Glomerular visceral epithelial cell (primary cell): ENCODE measurements at regions not wholly inside any gene's neighbourhood (a gene's known extent, or its start where the extent isn't known, plus 50 kb on each side); places are given as distances from the start of the nearest gene placed in this dataset.
"Not testable (repeated sequence)": the region's sequence is repeated elsewhere in the genome, so short reads cannot be mapped to it uniquely, and the experiment has no call there.

Experiments
- DNase-seq: peaks from one replicate; pipeline ENCODE4 v3.0.0-alpha.2; 2016; ENCODE audit errors: extremely low spot score

- DNase-seq = no peak
These were observed 223.1 kb upstream of the PTPRD start for GRCh38 chr9:10835791-10836463.

- DNase-seq = no peak
These were observed 230.3 kb upstream of the PTPRD start for GRCh38 chr9:10843151-10843550.

DNA sequence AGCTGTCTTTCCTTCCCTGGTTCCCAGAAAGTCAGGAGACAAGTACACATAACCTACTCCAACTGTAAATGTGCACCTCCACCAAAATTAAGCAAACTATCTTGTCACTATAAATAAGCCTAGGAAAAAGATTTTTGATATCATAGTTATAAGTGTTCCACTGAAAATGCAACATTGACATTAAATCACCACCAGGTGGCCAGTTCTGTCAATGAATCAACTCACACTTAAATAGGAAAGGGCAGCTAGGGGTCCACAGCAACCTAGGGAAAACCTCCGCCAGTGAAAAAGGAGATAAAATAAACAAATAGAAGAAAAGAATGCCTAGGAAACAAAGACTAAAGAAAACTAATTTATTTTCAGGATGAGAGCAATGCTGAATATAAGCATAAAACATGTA, 243.0 kb upstream of the PTPRD start:
- DNase-seq = peak; percentile 15

DNA sequence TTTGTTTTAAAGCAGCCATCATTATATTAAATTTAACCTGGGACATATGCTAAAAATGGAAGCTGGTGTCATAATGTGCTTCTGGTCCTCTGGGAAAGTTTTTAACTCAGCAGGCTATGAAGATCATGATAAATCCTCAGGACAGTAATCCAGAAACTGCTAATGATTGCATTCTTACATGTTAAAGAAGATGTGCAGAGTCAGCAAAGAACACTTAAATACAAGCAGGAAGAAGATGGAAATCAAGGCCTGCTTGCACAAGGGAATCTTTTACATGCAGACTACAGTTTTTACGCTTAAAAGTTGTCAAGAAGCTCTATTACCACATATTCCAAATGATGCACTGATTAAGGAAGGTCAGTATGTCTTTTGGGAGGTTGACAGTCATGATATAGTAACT, 246.0 kb upstream of the PTPRD start:
- no peak for DNase-seq

GRCh38 chr9:10863476-10863875, 250.7 kb upstream of the PTPRD start:
- DNase-seq = no peak

- DNase-seq = no peak
These were observed 254.4 kb upstream of the PTPRD start for GRCh38 chr9:10867194-10867593.

DNA sequence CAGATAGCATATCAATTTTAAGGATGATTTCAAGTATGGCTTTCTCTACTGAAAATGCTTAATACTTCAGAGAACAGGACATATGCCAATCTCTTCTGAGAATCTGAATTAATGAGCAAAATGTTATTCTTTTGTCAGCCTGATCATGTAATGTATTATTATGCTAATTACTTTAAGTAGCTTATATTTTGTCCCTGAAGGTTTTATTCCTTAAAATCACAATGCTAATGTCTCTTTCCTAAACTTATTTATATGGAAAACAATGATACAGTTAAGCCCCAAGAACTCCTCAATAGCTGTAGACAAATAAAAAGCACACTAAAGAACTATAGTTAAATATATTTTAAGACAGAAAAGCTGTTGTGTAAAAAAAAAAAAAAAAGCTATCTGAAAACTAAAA, 256.9 kb upstream of the PTPRD start:
- no peak for DNase-seq

GRCh38 chr9:10873999-10874398, 261.2 kb upstream of the PTPRD start:
- DNase-seq = no peak

DNA sequence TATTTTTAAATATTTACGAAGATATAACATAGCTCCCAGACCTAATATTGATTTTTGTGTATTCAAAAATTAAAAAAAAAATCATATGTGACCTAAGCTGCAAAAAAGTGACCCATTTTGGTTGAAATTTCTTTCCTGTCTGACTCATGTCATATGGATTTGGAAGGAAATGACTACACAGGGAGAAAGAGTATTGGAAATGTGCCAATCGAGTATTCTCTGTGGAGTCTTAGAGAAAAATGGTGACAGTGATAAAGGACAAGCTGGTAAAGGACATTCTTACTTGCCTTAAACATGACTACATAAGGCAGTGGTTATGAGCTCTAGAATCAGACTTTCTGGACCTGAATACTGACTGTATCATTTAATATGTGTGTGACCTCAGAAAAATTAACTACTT, 262.9 kb upstream of the PTPRD start:
- peak; percentile 4 for DNase-seq

DNA sequence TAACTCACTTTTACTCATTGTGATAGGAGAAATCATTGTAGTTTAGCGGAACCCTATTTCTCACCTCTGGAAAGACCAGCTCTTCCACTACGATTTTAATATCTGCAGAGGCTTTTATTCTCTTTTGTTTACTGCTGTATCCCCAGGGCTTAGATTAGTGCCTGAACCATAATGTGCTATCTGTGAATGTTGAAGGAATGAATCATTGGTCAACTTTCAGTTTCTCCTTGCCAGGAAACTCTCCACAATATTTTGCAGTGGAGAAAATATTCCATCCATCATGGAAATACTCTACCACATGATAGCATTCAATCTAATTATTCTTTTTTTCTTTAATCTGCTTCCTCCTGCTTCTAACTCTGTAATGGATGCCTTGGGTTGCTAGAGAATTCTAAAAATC, 263.5 kb upstream of the PTPRD start:
- no peak for DNase-seq

GRCh38 chr9:10890266-10890665, 277.5 kb upstream of the PTPRD start:
- not testable (repeated sequence) for DNase-seq

GRCh38 chr9:10899509-10899908, 286.7 kb upstream of the PTPRD start:
- DNase-seq = no peak

DNA sequence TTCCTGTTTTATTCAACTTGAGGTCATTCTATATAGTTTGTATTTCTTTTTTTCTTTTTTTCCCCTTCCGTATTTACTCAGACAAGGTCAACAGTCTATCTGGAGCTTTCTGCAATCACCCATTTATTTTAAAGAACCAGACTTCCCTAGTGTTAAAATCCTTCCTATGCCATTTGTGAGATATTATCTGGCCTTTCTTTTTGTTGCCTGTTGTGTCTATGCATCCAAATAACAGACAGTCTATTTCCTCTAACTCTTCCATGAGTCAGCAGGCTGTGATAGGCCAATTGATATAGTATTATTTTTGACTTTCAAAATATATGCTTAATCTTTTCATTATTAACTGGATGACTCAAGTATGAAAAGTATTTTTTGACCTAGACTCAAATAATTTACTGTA, 291.2 kb upstream of the PTPRD start:
- DNase-seq = no peak

DNA sequence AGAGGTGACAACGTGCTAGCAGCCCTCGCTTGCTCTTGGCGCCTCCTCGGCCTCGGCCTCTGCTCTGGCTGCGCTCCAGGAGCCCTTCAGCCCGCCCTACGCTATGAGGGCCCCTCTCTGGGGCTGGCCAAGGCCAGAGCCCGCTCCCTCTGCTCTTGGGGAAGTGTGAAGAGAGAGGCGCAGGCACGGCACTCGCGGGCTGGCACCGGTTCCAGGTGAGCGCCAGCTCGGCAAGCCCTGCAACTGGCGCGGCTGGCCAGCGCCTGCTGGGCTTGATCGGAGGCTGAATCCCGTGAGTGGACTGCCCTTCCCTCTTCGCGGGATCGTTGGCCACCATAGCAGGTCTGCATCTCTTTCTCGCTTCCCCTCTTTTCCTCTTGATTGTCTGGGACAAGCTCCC, 298.0 kb upstream of the PTPRD start:
- no peak for DNase-seq

DNA sequence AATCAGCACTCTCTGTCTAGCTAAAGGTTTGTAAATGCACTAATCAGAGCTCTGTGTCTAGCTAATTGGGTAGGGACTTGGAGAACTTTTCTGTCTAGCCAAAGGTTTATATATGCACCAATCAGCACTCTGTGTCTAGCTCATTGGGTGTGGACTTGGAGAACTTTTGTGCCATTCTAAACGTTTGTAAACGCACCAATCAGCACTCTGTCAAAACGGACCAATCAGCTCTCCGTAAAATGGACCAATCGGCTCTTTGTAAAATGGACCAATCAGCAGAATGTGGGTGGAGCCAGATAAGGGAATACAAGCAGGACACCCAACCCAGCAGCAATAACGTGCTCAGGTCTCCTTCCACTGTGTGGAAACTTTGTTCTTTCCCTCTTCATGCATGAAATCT, 298.6 kb upstream of the PTPRD start:
- DNase-seq = no peak

GRCh38 chr9:10917001-10917400, 304.2 kb upstream of the PTPRD start:
- no peak for DNase-seq

DNA sequence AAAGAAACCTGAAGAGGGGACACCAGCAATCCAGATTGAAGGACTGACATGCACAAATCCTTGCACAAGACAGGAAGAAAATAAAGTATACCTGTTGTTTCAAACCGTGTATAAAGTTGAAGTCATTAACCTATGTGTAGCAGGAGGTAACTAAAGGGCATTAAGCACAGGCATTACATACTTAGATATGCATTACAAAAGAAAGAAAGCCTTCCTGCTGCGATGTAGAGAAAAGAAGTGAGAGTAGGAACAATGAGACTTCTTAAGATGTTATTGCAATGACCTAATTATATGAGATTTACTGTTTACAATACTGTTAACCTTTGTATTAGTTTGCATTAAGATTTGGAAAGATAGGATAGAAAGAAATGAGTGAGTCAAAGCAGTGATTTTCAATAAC, 308.9 kb upstream of the PTPRD start:
- no peak for DNase-seq

DNA sequence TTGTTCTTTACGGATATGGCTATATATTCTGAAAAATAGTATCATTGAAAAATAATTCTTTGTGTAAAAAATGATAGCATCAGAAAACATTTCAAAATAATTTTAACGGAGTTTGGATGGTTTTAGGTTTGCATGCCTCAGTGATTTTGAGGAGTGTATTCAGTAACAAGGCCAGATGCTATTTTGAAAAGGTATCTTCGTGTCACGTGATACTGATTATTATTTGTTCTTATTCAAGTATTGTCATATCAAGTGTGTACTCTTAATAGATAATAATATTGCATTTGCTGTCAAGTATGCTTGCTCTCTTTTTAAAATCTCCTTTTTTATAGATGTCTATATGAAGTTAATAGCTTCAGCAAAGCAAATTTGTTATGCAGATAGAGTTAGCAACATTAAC, 313.1 kb upstream of the PTPRD start:
- DNase-seq = no peak

DNA sequence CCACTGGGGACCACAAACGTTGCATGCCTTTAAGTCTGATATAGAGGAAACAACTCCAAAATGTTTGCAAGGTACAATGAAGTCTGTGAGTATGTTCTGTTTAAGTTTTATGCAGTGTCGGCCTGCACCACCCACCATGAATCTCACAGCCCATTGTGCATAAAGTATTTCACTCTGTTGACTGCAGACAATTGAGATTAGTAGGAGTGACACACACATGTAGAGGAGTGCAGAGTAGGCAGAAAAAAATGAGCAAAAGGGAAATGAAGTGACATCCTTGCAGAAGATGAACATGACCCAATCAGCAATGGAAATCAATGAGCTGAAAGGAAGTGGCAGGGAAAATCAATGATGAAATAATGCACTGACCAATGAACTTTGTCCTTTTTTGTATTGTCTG, 315.6 kb upstream of the PTPRD start:
- DNase-seq = no peak

- DNase-seq = no peak
These were observed 317.3 kb upstream of the PTPRD start for GRCh38 chr9:10930081-10930480.

GRCh38 chr9:10946676-10947410, 334.0 kb upstream of the PTPRD start:
- no peak for DNase-seq

DNA sequence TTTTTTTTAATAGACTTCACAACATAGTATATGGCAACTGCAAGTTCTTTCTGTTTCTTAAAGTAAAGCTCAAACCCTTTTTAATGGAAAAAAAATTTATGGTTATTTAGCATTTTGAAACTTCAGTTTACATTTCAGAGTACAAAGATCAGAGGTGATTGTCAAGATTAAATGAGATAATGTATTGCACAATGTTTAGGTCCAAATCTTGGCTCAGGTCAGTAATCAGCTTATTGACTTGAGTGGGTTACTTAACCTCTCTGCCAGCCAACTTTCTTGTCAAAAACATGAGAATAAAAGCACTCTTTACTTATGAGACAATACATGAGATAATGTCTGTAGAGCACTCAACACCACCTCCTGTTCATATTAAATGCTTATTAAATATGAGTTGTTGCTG, 345.1 kb upstream of the PTPRD start:
- no peak for DNase-seq

DNA sequence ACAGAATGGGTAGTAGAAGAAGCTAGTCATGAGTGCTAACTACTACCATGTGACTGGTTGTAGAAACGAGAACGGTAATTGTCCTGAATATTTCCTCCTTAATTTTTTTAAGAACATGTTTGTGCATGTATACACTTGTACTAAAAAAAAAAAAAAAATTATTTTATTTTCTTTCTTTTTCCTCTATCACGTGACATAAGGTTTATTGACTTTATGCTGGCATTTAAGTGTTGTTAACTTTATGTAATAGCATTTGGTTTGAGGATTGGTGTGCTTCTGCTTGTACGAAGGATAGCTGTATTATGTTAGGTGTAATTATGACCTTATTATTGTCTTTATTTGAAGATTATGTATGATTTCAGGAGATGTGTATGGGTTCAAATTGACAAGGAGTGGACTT, 349.1 kb upstream of the PTPRD start:
- no peak for DNase-seq

DNA sequence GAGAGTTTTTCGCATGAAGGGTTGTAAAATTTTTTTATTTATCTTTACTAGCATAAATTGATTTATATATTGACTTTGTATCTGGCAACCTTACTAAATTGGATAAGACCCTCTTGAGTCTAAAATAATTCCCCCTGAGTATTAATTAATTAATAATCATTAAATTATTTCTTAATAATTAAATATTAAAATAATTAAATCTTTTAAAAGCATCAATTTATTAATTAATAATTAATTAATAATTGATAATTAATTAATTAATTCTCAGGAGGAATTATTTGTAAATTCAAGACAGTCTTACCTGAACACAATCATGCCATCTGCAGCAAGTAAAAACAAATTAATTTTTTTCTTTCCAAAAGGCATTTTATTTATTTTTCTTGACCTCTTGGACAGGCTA, 370.4 kb upstream of the PTPRD start:
- no peak for DNase-seq
